ENCODE measurements at regions not wholly inside any gene's neighbourhood (a gene's known extent, or its start where the extent isn't known, plus 50 kb on each side); places are given as distances from the start of the nearest gene placed in this dataset.
A peak's percentile ranks its signal among the peaks of the same experiment; 100 is the strongest.

DNA sequence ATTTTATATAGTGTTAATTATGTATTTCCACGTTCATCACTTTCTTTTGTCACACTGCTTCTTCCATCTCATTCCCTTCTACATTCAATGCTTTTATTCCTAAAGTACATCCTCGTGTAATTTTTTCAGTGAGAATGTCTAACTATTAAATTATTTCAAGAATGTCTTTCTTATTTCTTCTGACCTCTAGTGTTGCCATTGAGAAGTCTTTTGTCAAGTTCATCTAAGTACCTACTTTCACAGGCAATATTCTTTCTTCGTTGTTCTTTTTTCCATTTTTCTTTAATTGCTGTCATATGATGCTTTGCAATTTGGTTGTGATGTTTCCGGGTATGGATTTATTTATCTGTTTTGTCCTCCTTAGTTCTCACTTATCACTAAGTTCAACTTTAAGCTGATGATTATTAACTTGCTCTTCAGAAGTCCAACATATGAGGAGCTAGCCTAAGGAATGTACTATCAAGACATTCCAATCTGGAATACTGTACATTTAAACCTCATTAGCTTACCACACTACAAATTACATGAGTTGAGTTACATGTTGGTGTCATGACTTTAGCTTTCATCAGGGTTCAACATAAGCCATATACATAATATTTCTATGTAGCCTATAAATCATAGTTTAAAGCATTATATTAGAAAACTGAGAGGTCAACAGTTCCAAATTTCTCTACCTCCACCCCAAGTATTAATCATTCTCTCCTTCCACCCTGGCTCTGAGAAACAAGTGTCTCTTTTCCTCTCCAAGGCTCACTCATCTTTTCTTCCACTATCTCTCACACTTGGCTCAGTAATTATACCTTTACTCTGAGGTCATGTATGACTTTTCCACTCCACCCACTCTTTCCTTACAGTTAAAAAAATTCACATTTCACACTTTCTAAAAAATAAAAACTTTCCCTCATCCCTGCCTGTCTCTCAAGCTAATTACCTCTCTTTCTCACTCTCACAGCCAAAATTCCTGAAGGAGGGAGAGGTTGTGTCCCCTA is 81.5 kb downstream of the COX18 start:
- Histone ChIP-seq H3K27me3 (replicated peaks; ENCODE audit: insufficient read depth) (peaks cover 3% of the 10 kb centered on the region; the same call in 1 of the 2 replicates), H3K4me3 (no peak overlapping the region), H3K9ac (no peak overlapping the region), H3K9me2 (ENCODE audit: insufficient read depth) (peaks cover 4% of the 10 kb centered on the region; the same call in 1 of the 2 replicates), H3K4me1 (ENCODE audit: insufficient read depth) (peaks cover 16% of the 10 kb centered on the region), H3F3A (ENCODE audit: insufficient read depth) (peaks cover 8% of the 10 kb centered on the region; the same call in 1 of the 2 replicates), H3K36me3 (ENCODE audit: low read depth) (no peaks in the 10 kb centered on the region), H3K4me2 (ENCODE audit: unreplicated experiment) (no peak overlapping the region), H4K20me1 (ENCODE audit: insufficient read depth) (no peaks in the 10 kb centered on the region), H3K27ac (no peak overlapping the region), H2AFZ (no peak overlapping the region), H3K9me3 (ENCODE audit: low read depth) (no peaks in the 10 kb centered on the region), H3K79me2 (ENCODE audit: insufficient read depth) (no peaks in the 10 kb centered on the region)
- 29 to 33% methylated on average over 4 of the region's 4 CpGs for WGBS, 2 experiments (ENCODE audit: low coverage in 1 of 2, low lambda C conversion rate in 2 of 2, missing lambda C conversion rate in 2 of 2)
- in situ Hi-C loops (cut with MboI), result no loop called here
- no peak for TF ChIP-seq EZH2phosphoT487 (IDR thresholded peaks at IDR 0.05; ENCODE audit: insufficient read depth, low read depth)
- TF ChIP-seq EZH2 (IDR thresholded peaks at IDR 0.05; ENCODE audit: insufficient read depth, poor library complexity, severe bottlenecking), result no peak
- DNase-seq, result peak; percentile 33

DNA sequence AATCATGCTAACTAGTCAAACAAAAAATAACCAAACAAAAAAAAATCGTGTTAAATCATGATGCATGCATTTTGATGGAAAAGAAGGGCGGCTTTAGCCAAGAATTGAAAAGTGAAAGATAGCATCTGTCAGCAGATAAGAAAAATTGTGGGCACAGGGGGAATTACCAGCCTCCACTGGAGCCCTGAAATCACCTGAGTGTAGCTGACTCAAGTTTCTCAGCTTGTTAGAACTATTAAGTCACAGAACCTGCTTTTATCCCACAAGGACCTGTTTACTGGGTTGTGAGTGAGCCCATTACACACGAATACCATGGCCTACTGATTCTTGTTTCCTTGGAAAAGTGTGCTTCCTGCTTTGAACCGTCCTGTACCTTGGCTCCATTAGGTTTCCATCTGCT is 85.2 kb downstream of the COX18 start:
- 78 to 81% methylated on average over 4 of the region's 4 CpGs for WGBS, 2 experiments (ENCODE audit: low coverage in 1 of 2, low lambda C conversion rate in 2 of 2, missing lambda C conversion rate in 2 of 2)
- TF ChIP-seq EZH2phosphoT487 (IDR thresholded peaks at IDR 0.05; ENCODE audit: insufficient read depth, low read depth) (no peak), EZH2 (IDR thresholded peaks at IDR 0.05; ENCODE audit: insufficient read depth, poor library complexity, severe bottlenecking) (no peak)
- Histone ChIP-seq H3K4me2 (ENCODE audit: unreplicated experiment) (no peak overlapping the region), H3K27ac (no peak overlapping the region), H3K9me3 (ENCODE audit: low read depth) (no peaks in the 10 kb centered on the region), H3K9me2 (ENCODE audit: insufficient read depth) (peaks cover 4% of the 10 kb centered on the region; the same call in 1 of the 2 replicates), H3K79me2 (ENCODE audit: insufficient read depth) (no peaks in the 10 kb centered on the region), H3K36me3 (ENCODE audit: low read depth) (no peaks in the 10 kb centered on the region), H3F3A (ENCODE audit: insufficient read depth) (peaks cover 8% of the 10 kb centered on the region; the same call in 1 of the 2 replicates), H3K4me3 (no peak overlapping the region), H4K20me1 (ENCODE audit: insufficient read depth) (no peaks in the 10 kb centered on the region), H3K9ac (no peak overlapping the region), H3K4me1 (ENCODE audit: insufficient read depth) (peaks cover 16% of the 10 kb centered on the region), H3K27me3 (replicated peaks; ENCODE audit: insufficient read depth) (no peaks in the 10 kb centered on the region), H2AFZ (no peak overlapping the region)
- no peak for DNase-seq
- in situ Hi-C loops (cut with MboI), result no loop called here

DNA sequence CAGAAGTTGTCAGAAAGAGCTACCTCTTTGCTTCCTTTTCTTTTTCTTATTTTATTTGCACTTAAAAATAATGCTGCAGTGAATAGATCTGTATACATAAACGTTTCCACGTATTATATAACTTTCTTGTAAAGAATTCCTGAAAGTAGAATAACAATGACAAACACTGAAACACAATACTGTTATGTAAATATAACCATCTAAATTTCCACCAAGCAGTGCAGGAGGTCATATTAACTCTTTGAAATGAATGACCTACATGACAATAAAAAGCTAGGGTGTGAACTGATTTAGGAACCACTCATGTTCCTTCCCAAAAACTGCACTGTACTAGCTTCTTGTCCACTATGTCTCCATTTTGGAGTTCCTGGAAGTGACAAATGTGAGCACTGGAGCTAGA is 85.8 kb downstream of the COX18 start:
- H3K36me3 ChIP-seq (ENCODE audit: low read depth), result no peaks in the 10 kb centered on the region
- WGBS, 2 experiments (ENCODE audit: low coverage in 1 of 2, low lambda C conversion rate in 2 of 2, missing lambda C conversion rate in 2 of 2), result 32 to 57% methylated on average over 2 of the region's 2 CpGs
- no peak overlapping the region for H2AFZ ChIP-seq
- H3K79me2 ChIP-seq (ENCODE audit: insufficient read depth), result no peaks in the 10 kb centered on the region
- peaks cover 8% of the 10 kb centered on the region; the same call in 1 of the 2 replicates for H3F3A ChIP-seq (ENCODE audit: insufficient read depth)
- no peaks in the 10 kb centered on the region for H3K9me3 ChIP-seq (ENCODE audit: low read depth)
- peaks cover 14% of the 10 kb centered on the region for H3K4me1 ChIP-seq (ENCODE audit: insufficient read depth)
- peaks cover 4% of the 10 kb centered on the region; the same call in 1 of the 2 replicates for H3K9me2 ChIP-seq (ENCODE audit: insufficient read depth)
- H3K4me3 ChIP-seq, result no peak overlapping the region
- in situ Hi-C loops (cut with MboI), result no loop called here
- DNase-seq, result no peak
- no peak overlapping the region for H3K4me2 ChIP-seq (ENCODE audit: unreplicated experiment)
- no peak overlapping the region for H3K27ac ChIP-seq
- no peaks in the 10 kb centered on the region for H4K20me1 ChIP-seq (ENCODE audit: insufficient read depth)
- no peak overlapping the region for H3K9ac ChIP-seq
- no peaks in the 10 kb centered on the region for H3K27me3 ChIP-seq (replicated peaks; ENCODE audit: insufficient read depth)
- TF ChIP-seq EZH2 (IDR thresholded peaks at IDR 0.05; ENCODE audit: insufficient read depth, poor library complexity, severe bottlenecking), result no peak
- TF ChIP-seq EZH2phosphoT487 (IDR thresholded peaks at IDR 0.05; ENCODE audit: insufficient read depth, low read depth), result no peak

DNA sequence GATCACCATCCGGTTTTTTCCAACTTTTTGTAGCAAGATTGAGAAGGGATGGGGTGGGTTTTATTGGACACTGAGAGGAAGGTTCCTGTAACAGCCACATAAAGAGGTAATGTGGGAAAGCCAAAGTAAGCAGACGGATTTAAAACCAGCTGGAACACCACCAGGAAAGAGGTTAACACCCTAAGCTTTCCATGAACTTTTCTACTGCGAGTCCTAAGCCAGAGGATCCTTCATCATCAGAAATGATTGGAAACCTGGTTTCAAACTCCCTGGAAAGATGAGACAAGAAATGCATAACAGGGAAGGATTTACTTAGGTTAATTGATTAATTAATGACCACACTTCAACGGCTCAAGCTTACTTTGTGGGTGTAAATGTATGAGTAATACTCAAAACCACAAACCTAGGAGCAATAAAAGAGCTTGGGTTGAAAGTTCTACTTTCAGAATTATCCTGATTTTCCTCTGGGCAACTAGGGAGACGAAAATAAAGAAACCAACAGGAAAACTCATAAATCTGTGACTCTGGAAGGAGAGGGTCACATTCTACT is 91.5 kb downstream of the COX18 start:
- Histone ChIP-seq H3K79me2 (ENCODE audit: insufficient read depth) (no peaks in the 10 kb centered on the region), H3K4me2 (ENCODE audit: unreplicated experiment) (no peak overlapping the region), H3K9me3 (ENCODE audit: low read depth) (no peaks in the 10 kb centered on the region), H3K4me3 (no peak overlapping the region), H4K20me1 (ENCODE audit: insufficient read depth) (no peaks in the 10 kb centered on the region), H3F3A (ENCODE audit: insufficient read depth) (peaks cover 16% of the 10 kb centered on the region), H3K9ac (no peak overlapping the region), H3K9me2 (ENCODE audit: insufficient read depth) (no peaks in the 10 kb centered on the region), H3K4me1 (ENCODE audit: insufficient read depth) (peaks cover 18% of the 10 kb centered on the region), H3K27ac (no peak overlapping the region), H2AFZ (no peak overlapping the region), H3K36me3 (ENCODE audit: low read depth) (no peaks in the 10 kb centered on the region), H3K27me3 (replicated peaks; ENCODE audit: insufficient read depth) (no peaks in the 10 kb centered on the region)
- DNase-seq, result no peak
- WGBS, 2 experiments (ENCODE audit: low coverage in 1 of 2, low lambda C conversion rate in 2 of 2, missing lambda C conversion rate in 2 of 2), result 73 to 75% methylated on average over 5 of the region's 5 CpGs
- TF ChIP-seq EZH2phosphoT487 (IDR thresholded peaks at IDR 0.05; ENCODE audit: insufficient read depth, low read depth), result no peak
- TF ChIP-seq EZH2 (IDR thresholded peaks at IDR 0.05; ENCODE audit: insufficient read depth, poor library complexity, severe bottlenecking), result no peak
- in situ Hi-C loops (cut with MboI), result no loop called here
